PC-3 (cell line): ENCODE measurements at regions not wholly inside any gene's neighbourhood (a gene's known extent, or its start where the extent isn't known, plus 50 kb on each side); places are given as distances from the start of the nearest gene placed in this dataset.

Experiments
- ATAC-seq: fragments of 200-7000 bp; cut with Tn5 transposase; 2 replicates; pipeline ENCODE4 v1.9.1; 2020; ENCODE audit warnings: mild to moderate bottlenecking, moderate library complexity
- BruUV-seq: library from RNA; stranded (reverse); fragments of 400-500 nt; replicated peaks from 2 replicates; lab custom pipeline; 2021; lab: Mats Ljungman, UMichigan
- CTCF ChIA-PET: fragments of 300-600 bp; sonication (Branson Sonifier 250); formaldehyde crosslinking; loops from one replicate; lab custom pipeline; 2022; ENCODE audit warnings: antibody characterized with exemption; lab: Charles Lee
- POLR2A ChIA-PET: fragments of 300-600 bp; sonication (Branson Sonifier 250); formaldehyde crosslinking; loops from one replicate; lab custom pipeline; 2022; ENCODE audit warnings: antibody characterized with exemption; ENCODE audit not compliant: unreplicated experiment; lab: Charles Lee
- DNase-seq: peaks from one replicate; pipeline ENCODE4 v3.0.0-alpha.2; 2015
- H2AFZ ChIP-seq: fragments of 300-600 bp; sonication (generic); 2 replicates; pipeline ENCODE4 v1.6.0; 2016; ENCODE audit warnings: antibody characterized with exemption, low read length
- H3F3A ChIP-seq: fragments of 300-600 bp; sonication (generic); one replicate; pipeline ENCODE4 v1.6.0; 2017; ENCODE audit warnings: antibody characterized with exemption, low read length, control low read depth, mild to moderate bottlenecking; ENCODE audit not compliant: unreplicated experiment
- H3K27ac ChIP-seq: fragments of 300-600 bp; sonication (generic); 2 replicates; pipeline ENCODE4 v1.5.1; 2016; ENCODE audit warnings: mild to moderate bottlenecking, low read length
- H3K27me3 ChIP-seq: fragments of 300-600 bp; sonication (generic); 2 replicates; pipeline ENCODE4 v1.6.1; 2016; ENCODE audit warnings: low read length, mixed read lengths
- H3K36me3 ChIP-seq: fragments of 300-600 bp; sonication (generic); 2 replicates; pipeline ENCODE4 v1.6.1; 2016; ENCODE audit warnings: low read depth, mixed run types, low read length, mixed read lengths
- H3K4me1 ChIP-seq: fragments of 300-600 bp; sonication (generic); 2 replicates; pipeline ENCODE4 v1.5.1; 2016; ENCODE audit warnings: low read length; ENCODE audit not compliant: insufficient read depth
- H3K4me2 ChIP-seq: fragments of 300-600 bp; sonication (generic); 2 replicates; pipeline ENCODE4 v1.6.0; 2016; ENCODE audit warnings: low read length
- H3K4me3 ChIP-seq: fragments of 300-600 bp; sonication (generic); 2 replicates; pipeline ENCODE4 v1.5.1; 2016; ENCODE audit warnings: mild to moderate bottlenecking, low read length, mixed read lengths
- H3K79me2 ChIP-seq: fragments of 300-600 bp; sonication (generic); 2 replicates; pipeline ENCODE4 v1.6.1; 2017; ENCODE audit warnings: low read length, mixed read lengths
- H3K9ac ChIP-seq: fragments of 300-600 bp; sonication (generic); 2 replicates; pipeline ENCODE4 v1.6.0; 2016; ENCODE audit warnings: mild to moderate bottlenecking, low read length
- H3K9me2 ChIP-seq: fragments of 300-600 bp; sonication (generic); replicated peaks from 2 replicates; pipeline ENCODE4 v1.6.1; 2016; ENCODE audit warnings: mixed run types, low read length, mixed read lengths
- H3K9me3 ChIP-seq: fragments of 300-600 bp; sonication (generic); 2 replicates; pipeline ENCODE4 v1.6.1; 2016; ENCODE audit warnings: low read length, mixed read lengths
- H4K20me1 ChIP-seq: fragments of 300-600 bp; sonication (generic); 2 replicates; pipeline ENCODE4 v1.6.1; 2016; ENCODE audit warnings: low read length, mixed read lengths
- CTCF ChIP-seq: fragments of 300-600 bp; sonication (generic); conservative IDR thresholded peaks from 2 replicates; pipeline ENCODE4 v1.5.1; 2017; ENCODE audit warnings: antibody characterized with exemption, low read depth, mild to moderate bottlenecking, low read length
- EZH2 ChIP-seq: fragments of 300-600 bp; sonication (generic); IDR thresholded peaks from one replicate; pipeline ENCODE4 v1.6.1; 2017; ENCODE audit warnings: antibody characterized with exemption, mild to moderate bottlenecking, low read length; ENCODE audit not compliant: unreplicated experiment
- EZH2phosphoT487 ChIP-seq: fragments of 300-600 bp; sonication (generic); IDR thresholded peaks from 2 replicates; pipeline ENCODE4 v1.6.1; 2018; ENCODE audit warnings: mild to moderate bottlenecking, antibody characterized with exemption, low read length, borderline replicate concordance
- intact Hi-C: fragments of 100-400 bp; cut with micrococcal nuclease; formaldehyde crosslinking; loops from 2 replicates; pipeline ENCODE4 v1.9.0; 2023

- no peak overlapping the region for H3K9ac ChIP-seq
- H3K4me2 ChIP-seq, result no peak overlapping the region
- H3K36me3 ChIP-seq, result no peaks in the 10 kb centered on the region
- no peaks in the 10 kb centered on the region for H3K9me2 ChIP-seq
- H3K27me3 ChIP-seq, result no peaks in the 10 kb centered on the region
- peak; percentile 71 for ATAC-seq
- H3K27ac ChIP-seq, result no peak overlapping the region
- H3K4me1 ChIP-seq, result no peaks in the 10 kb centered on the region
- H4K20me1 ChIP-seq, result no peaks in the 10 kb centered on the region
- POLR2A ChIA-PET, result no interaction called here
- DNase-seq, result peak; percentile 55
- no peak overlapping the region for H2AFZ ChIP-seq
- intact Hi-C loops, result no loop called here
- H3K4me3 ChIP-seq, result no peak overlapping the region
- no peaks in the 10 kb centered on the region for H3F3A ChIP-seq
- CTCF ChIA-PET, result interaction anchor here (0.7 kb wide), 2 partner anchors 440 to 591 kb away, joined by 4 to 5 read pairs; no protein-coding TSS in a partner anchor
- TF ChIP-seq EZH2phosphoT487, result no peak
- TF ChIP-seq CTCF, result peak; percentile 56
- no peak for TF ChIP-seq EZH2
- no peaks in the 10 kb centered on the region for H3K9me3 ChIP-seq
- no peaks in the 10 kb centered on the region for H3K79me2 ChIP-seq
- BruUV-seq, result no TSS peak
These were observed 177.1 kb downstream of the IRS1 start for GRCh38 chr2:226622484-226622883.

- DNase-seq (no peak), ATAC-seq (no peak)
- Histone ChIP-seq H2AFZ (no peak overlapping the region), H3K9me3 (no peaks in the 10 kb centered on the region), H3K79me2 (no peaks in the 10 kb centered on the region), H4K20me1 (no peaks in the 10 kb centered on the region), H3K27ac (no peak overlapping the region), H3K9ac (no peak overlapping the region), H3K27me3 (no peaks in the 10 kb centered on the region), H3F3A (no peaks in the 10 kb centered on the region), H3K4me1 (peaks cover 6% of the 10 kb centered on the region), H3K9me2 (no peaks in the 10 kb centered on the region), H3K36me3 (no peaks in the 10 kb centered on the region), H3K4me3 (no peak overlapping the region), H3K4me2 (no peak overlapping the region)
- no peak for TF ChIP-seq EZH2phosphoT487
- no peak for TF ChIP-seq CTCF
- CTCF ChIA-PET, result interaction anchor here (0.5 kb wide), 1 partner anchor 384 kb away, joined by 5 read pairs; no protein-coding TSS in a partner anchor
- no TSS peak for BruUV-seq
- POLR2A ChIA-PET, result interaction anchor here (0.7 kb wide), 1 partner anchor 168 kb away, joined by 5 read pairs; no protein-coding TSS in a partner anchor
- intact Hi-C loops, result no loop called here
These were observed 179.4 kb downstream of the IRS1 start for GRCh38 chr2:226620176-226620575.

- H3K9me3 ChIP-seq, result no peaks in the 10 kb centered on the region
- no peaks in the 10 kb centered on the region for H4K20me1 ChIP-seq
- no peaks in the 10 kb centered on the region for H3K36me3 ChIP-seq
- no peaks in the 10 kb centered on the region for H3K27me3 ChIP-seq
- no peaks in the 10 kb centered on the region for H3K9me2 ChIP-seq
- H3K79me2 ChIP-seq, result no peaks in the 10 kb centered on the region
- ChIA-PET POLR2A (no interaction called here), CTCF (interaction anchor here (0.5 kb wide), 1 partner anchor 383 kb away, joined by 5 read pairs; no protein-coding TSS in a partner anchor)
- H3K4me2 ChIP-seq, result no peak overlapping the region
- TF ChIP-seq CTCF (no peak), EZH2phosphoT487 (no peak), EZH2 (no peak)
- no peak overlapping the region for H3K27ac ChIP-seq
- BruUV-seq, result no TSS peak
- peaks cover 10% of the 10 kb centered on the region for H3K4me1 ChIP-seq
- no peak overlapping the region for H3K9ac ChIP-seq
- H3F3A ChIP-seq, result no peaks in the 10 kb centered on the region
- DNase-seq (no peak), ATAC-seq (no peak)
- no peak overlapping the region for H2AFZ ChIP-seq
- intact Hi-C loops, result loop anchor here (10.0 kb wide), 5 partner anchors 175 to 945 kb away; partner anchors contain the start of gene IRS1
- no peak overlapping the region for H3K4me3 ChIP-seq
These were observed 179.9 kb downstream of the IRS1 start for GRCh38 chr2:226619707-226620106.
